HepG2 (cell line): ENCODE measurements at regions not wholly inside any gene's neighbourhood (a gene's known extent, or its start where the extent isn't known, plus 50 kb on each side); places are given as distances from the start of the nearest gene placed in this dataset.
A peak's percentile ranks its signal among the peaks of the same experiment; 100 is the strongest.

Source experiments
- BRD4 ChIP-seq: sonication (generic); formaldehyde crosslinking; IDR thresholded peaks from 2 replicates; pipeline ENCODE4 v1.4.0; 2020; ENCODE audit warnings: missing genetic modification reagents
- ERF ChIP-seq: IDR thresholded peaks from 2 replicates; pipeline ENCODE4 v1.6.1; 2018; ENCODE audit warnings: missing biosample characterization, missing genetic modification reagents
- FOXJ3 ChIP-seq: sonication (generic); formaldehyde crosslinking; IDR thresholded peaks from 2 replicates; pipeline ENCODE4 v1.4.0; 2020; ENCODE audit warnings: missing genetic modification reagents, mild to moderate bottlenecking, borderline replicate concordance
- FOXO1 ChIP-seq: sonication (generic); formaldehyde crosslinking; IDR thresholded peaks from 2 replicates; pipeline ENCODE4 v1.4.0; 2020; ENCODE audit warnings: missing genetic modification reagents
- GABPB1 ChIP-seq: IDR thresholded peaks from 2 replicates; pipeline ENCODE4 v1.6.1; 2016; ENCODE audit warnings: mild to moderate bottlenecking, missing genetic modification reagents, moderate library complexity, missing compliant biosample characterization
- HMG20B ChIP-seq: conservative IDR thresholded peaks from 2 replicates; pipeline ENCODE4 v1.6.1; 2016; ENCODE audit warnings: missing genetic modification reagents, missing compliant biosample characterization
- HNF4A ChIP-seq: sonication (generic); formaldehyde crosslinking; IDR thresholded peaks from 2 replicates; pipeline ENCODE4 v1.4.0; 2020; ENCODE audit warnings: missing genetic modification reagents
- KLF11 ChIP-seq: IDR thresholded peaks from 2 replicates; pipeline ENCODE4 v1.6.1; 2016; ENCODE audit warnings: missing compliant biosample characterization
- NFIC ChIP-seq: IDR thresholded peaks from 2 replicates; pipeline ENCODE4 v1.6.1; 2012; ENCODE audit warnings: mild to moderate bottlenecking, low read length, inconsistent platforms
- NR3C1 ChIP-seq: sonication (generic); formaldehyde crosslinking; IDR thresholded peaks from 2 replicates; pipeline ENCODE4 v1.4.0; 2020; ENCODE audit warnings: missing genetic modification reagents
- PITX1 ChIP-seq: sonication (generic); formaldehyde crosslinking; IDR thresholded peaks from 2 replicates; pipeline ENCODE4 v1.5.1; 2020; ENCODE audit warnings: mild to moderate bottlenecking, missing genetic modification reagents
- RFX5 ChIP-seq: IDR thresholded peaks from 2 replicates; pipeline ENCODE4 v1.6.1; 2011; ENCODE audit warnings: low read depth, low read length, improper control_type of control experiment
- SMAD1 ChIP-seq: sonication (generic); formaldehyde crosslinking; IDR thresholded peaks from 2 replicates; pipeline ENCODE4 v1.4.0; 2020; ENCODE audit warnings: missing genetic modification reagents, low read depth, mild to moderate bottlenecking, borderline replicate concordance
- TCF7 ChIP-seq: sonication (generic); IDR thresholded peaks from 2 replicates; pipeline ENCODE4 v1.6.1; 2016; ENCODE audit warnings: antibody characterized with exemption, low read depth
- ZFX ChIP-seq: sonication (generic); formaldehyde crosslinking; IDR thresholded peaks from 2 replicates; pipeline ENCODE4 v1.4.0; 2020; ENCODE audit warnings: mild to moderate bottlenecking, low read depth, missing genetic modification reagents, moderate library complexity
- ZNF143 ChIP-seq: sonication (generic); formaldehyde crosslinking; IDR thresholded peaks from 2 replicates; pipeline ENCODE4 v1.4.0; 2020; ENCODE audit warnings: missing genetic modification reagents
- ZNF17 ChIP-seq: sonication (generic); formaldehyde crosslinking; IDR thresholded peaks from 2 replicates; pipeline ENCODE4 v1.5.0; 2020; ENCODE audit warnings: mild to moderate bottlenecking, missing genetic modification reagents
- ZNF180 ChIP-seq: sonication (generic); formaldehyde crosslinking; IDR thresholded peaks from 2 replicates; pipeline ENCODE4 v1.4.0; 2020; ENCODE audit warnings: low read depth, missing genetic modification reagents, borderline replicate concordance
- ZNF713 ChIP-seq: sonication (generic); formaldehyde crosslinking; IDR thresholded peaks from 2 replicates; pipeline ENCODE4 v1.4.0; 2020; ENCODE audit warnings: mild to moderate bottlenecking, missing genetic modification reagents
- ZNF724P ChIP-seq: sonication (generic); formaldehyde crosslinking; IDR thresholded peaks from 2 replicates; pipeline ENCODE4 v1.8.0; 2022; ENCODE audit warnings: missing genetic modification reagents, borderline replicate concordance
- ZNF841 ChIP-seq: sonication (generic); formaldehyde crosslinking; IDR thresholded peaks from 2 replicates; pipeline ENCODE4 v1.8.1; 2023; ENCODE audit warnings: missing genetic modification reagents, borderline replicate concordance
- ZSCAN20 ChIP-seq: sonication (generic); formaldehyde crosslinking; IDR thresholded peaks from 2 replicates; pipeline ENCODE4 v1.4.0; 2020; ENCODE audit warnings: missing genetic modification reagents, mild to moderate bottlenecking, borderline replicate concordance
- TF ChIP-seq, protein P1 (sequence below): sonication (generic); formaldehyde crosslinking; IDR thresholded peaks from 2 replicates; pipeline ENCODE4 v1.4.0; 2020; ENCODE audit warnings: low read depth, mild to moderate bottlenecking, missing genetic modification reagents
- TF ChIP-seq, protein P2 (sequence below): sonication (generic); formaldehyde crosslinking; conservative IDR thresholded peaks from 2 replicates; pipeline ENCODE4 v1.4.0; 2020; ENCODE audit warnings: missing genetic modification reagents
- TF ChIP-seq, protein P3 (sequence below): sonication (generic); formaldehyde crosslinking; IDR thresholded peaks from 2 replicates; pipeline ENCODE4 v1.4.0; 2020; ENCODE audit warnings: missing genetic modification reagents, borderline replicate concordance

DNA sequence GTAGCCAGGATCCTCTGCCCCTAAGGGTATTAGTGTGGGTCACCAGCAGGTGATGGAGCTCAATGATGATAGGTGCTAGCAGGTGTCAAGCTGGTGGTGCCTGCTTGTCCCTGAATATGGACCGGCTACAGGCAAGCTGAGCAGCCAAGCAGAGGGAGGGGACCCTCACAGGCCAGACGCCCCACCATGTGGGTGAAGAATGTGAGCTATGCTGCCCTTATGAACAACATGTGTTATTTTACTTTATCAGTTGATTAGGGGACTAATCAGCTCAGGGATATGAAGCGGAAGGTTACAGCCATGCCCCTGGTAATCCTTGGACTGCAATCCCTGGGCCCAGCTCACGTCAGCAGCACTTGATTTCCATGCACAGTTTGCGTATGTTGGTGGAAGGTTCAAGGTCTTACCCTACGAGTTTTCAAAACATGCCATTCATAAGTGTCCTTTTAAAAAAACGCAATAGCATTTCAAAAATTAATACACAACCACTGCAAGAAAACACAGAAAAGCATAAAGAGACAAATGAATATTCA lies 106.0 kb downstream of the CDC7 start (continued):
- TF ChIP-seq HMG20B (CRISPR knock-in tag) (no peak), FOXO1 (CRISPR knock-in tag) (peak; percentile 35; the same call in 1 of the 2 replicates), RFX5 (no peak), ZFX (CRISPR knock-in tag) (peak; percentile 34), ZNF713 (CRISPR knock-in tag) (no peak), NFIC (no peak), PITX1 (CRISPR knock-in tag) (peak; percentile 45; the same call in 1 of the 2 replicates), TCF7 (no peak), ZNF180 (CRISPR knock-in tag) (no peak), NR3C1 (CRISPR knock-in tag) (no peak), FOXJ3 (no peak), ZNF17 (CRISPR knock-in tag) (no peak), HNF4A (CRISPR knock-in tag) (peak; percentile 69), ZNF724P (CRISPR knock-in tag) (no peak), BRD4 (CRISPR knock-in tag) (no peak), KLF11 (CRISPR knock-in tag) (no peak), SMAD1 (no peak), ZNF841 (CRISPR knock-in tag) (no peak), ERF (CRISPR knock-in tag) (no peak), ZNF143 (CRISPR knock-in tag) (no peak), GABPB1 (CRISPR knock-in tag) (no peak), ZSCAN20 (CRISPR knock-in tag) (no peak)
- TF ChIP-seq, protein P1, sequence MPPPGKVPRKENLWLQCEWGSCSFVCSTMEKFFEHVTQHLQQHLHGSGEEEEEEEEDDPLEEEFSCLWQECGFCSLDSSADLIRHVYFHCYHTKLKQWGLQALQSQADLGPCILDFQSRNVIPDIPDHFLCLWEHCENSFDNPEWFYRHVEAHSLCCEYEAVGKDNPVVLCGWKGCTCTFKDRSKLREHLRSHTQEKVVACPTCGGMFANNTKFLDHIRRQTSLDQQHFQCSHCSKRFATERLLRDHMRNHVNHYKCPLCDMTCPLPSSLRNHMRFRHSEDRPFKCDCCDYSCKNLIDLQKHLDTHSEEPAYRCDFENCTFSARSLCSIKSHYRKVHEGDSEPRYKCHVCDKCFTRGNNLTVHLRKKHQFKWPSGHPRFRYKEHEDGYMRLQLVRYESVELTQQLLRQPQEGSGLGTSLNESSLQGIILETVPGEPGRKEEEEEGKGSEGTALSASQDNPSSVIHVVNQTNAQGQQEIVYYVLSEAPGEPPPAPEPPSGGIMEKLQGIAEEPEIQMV = no peak
- TF ChIP-seq, protein P2, sequence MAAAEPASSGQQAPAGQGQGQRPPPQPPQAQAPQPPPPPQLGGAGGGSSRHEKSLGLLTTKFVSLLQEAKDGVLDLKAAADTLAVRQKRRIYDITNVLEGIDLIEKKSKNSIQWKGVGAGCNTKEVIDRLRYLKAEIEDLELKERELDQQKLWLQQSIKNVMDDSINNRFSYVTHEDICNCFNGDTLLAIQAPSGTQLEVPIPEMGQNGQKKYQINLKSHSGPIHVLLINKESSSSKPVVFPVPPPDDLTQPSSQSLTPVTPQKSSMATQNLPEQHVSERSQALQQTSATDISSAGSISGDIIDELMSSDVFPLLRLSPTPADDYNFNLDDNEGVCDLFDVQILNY = no peak
- TF ChIP-seq, protein P3, sequence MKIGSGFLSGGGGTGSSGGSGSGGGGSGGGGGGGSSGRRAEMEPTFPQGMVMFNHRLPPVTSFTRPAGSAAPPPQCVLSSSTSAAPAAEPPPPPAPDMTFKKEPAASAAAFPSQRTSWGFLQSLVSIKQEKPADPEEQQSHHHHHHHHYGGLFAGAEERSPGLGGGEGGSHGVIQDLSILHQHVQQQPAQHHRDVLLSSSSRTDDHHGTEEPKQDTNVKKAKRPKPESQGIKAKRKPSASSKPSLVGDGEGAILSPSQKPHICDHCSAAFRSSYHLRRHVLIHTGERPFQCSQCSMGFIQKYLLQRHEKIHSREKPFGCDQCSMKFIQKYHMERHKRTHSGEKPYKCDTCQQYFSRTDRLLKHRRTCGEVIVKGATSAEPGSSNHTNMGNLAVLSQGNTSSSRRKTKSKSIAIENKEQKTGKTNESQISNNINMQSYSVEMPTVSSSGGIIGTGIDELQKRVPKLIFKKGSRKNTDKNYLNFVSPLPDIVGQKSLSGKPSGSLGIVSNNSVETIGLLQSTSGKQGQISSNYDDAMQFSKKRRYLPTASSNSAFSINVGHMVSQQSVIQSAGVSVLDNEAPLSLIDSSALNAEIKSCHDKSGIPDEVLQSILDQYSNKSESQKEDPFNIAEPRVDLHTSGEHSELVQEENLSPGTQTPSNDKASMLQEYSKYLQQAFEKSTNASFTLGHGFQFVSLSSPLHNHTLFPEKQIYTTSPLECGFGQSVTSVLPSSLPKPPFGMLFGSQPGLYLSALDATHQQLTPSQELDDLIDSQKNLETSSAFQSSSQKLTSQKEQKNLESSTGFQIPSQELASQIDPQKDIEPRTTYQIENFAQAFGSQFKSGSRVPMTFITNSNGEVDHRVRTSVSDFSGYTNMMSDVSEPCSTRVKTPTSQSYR (CRISPR knock-in tag) = no peak
